Stromal cell of bone marrow (primary cell): ENCODE measurements at regions not wholly inside any gene's neighbourhood (a gene's known extent, or its start where the extent isn't known, plus 50 kb on each side); places are given as distances from the start of the nearest gene placed in this dataset.
"Not testable (repeated sequence)": the region's sequence is repeated elsewhere in the genome, so short reads cannot be mapped to it uniquely, and the experiment has no call there.

Source experiments
- DNase-seq: peaks from one replicate; pipeline ENCODE4 v3.0.0-alpha.2; 2012; ENCODE audit warnings: low read depth

GRCh38 chr9:26789959-26790358, 102.6 kb downstream of the CAAP1 start:
- DNase-seq, result no peak

GRCh38 chr9:26786564-26786963, 106.0 kb downstream of the CAAP1 start:
- DNase-seq, result no peak

GRCh38 chr9:26782899-26783298, 109.7 kb downstream of the CAAP1 start:
- DNase-seq, result no peak

- DNase-seq, result no peak
Observed at GRCh38 chr9:26781906-26782305, 110.7 kb downstream of the CAAP1 start.

GRCh38 chr9:26780307-26780706, 112.3 kb downstream of the CAAP1 start:
- not testable (repeated sequence) for DNase-seq

GRCh38 chr9:26779062-26779461, 113.5 kb downstream of the CAAP1 start:
- peak; percentile 27 for DNase-seq

GRCh38 chr9:26775391-26775790, 117.2 kb downstream of the CAAP1 start:
- no peak for DNase-seq

GRCh38 chr9:26773056-26773455, 119.5 kb downstream of the CAAP1 start:
- DNase-seq, result no peak

GRCh38 chr9:26770821-26771220, 121.8 kb downstream of the CAAP1 start:
- DNase-seq, result no peak

GRCh38 chr9:26768145-26768544, 124.5 kb downstream of the CAAP1 start:
- no peak for DNase-seq

GRCh38 chr9:26760675-26761074, 131.9 kb downstream of the CAAP1 start:
- DNase-seq, result no peak

GRCh38 chr9:26758655-26759054, 133.9 kb downstream of the CAAP1 start:
- no peak for DNase-seq

- no peak for DNase-seq
Observed at GRCh38 chr9:26756881-26757280, 135.7 kb downstream of the CAAP1 start.

GRCh38 chr9:26755476-26755875, 137.1 kb downstream of the CAAP1 start:
- no peak for DNase-seq

GRCh38 chr9:26754509-26755164, 138.0 kb downstream of the CAAP1 start:
- no peak for DNase-seq

GRCh38 chr9:26753971-26754370, 138.6 kb downstream of the CAAP1 start:
- DNase-seq, result no peak

GRCh38 chr9:26750162-26750561, 142.4 kb downstream of the CAAP1 start:
- no peak for DNase-seq

- DNase-seq, result no peak
Observed at GRCh38 chr9:26748449-26749058, 144.0 kb downstream of the CAAP1 start.

GRCh38 chr9:26747611-26748010, 145.0 kb downstream of the CAAP1 start:
- no peak for DNase-seq

GRCh38 chr9:26746357-26747072, 146.1 kb downstream of the CAAP1 start:
- no peak for DNase-seq

- no peak for DNase-seq
Observed at GRCh38 chr9:26745111-26745510, 147.5 kb downstream of the CAAP1 start.

GRCh38 chr9:26744191-26744965, 148.2 kb downstream of the CAAP1 start:
- no peak for DNase-seq
